ENCODE measurements at regions not wholly inside any gene's neighbourhood (a gene's known extent, or its start where the extent isn't known, plus 50 kb on each side); places are given as distances from the start of the nearest gene placed in this dataset.

GRCh38 chr1:208366559-208366958, 122.4 kb upstream of the PLXNA2 start:
- H4K20me1 ChIP-seq (ENCODE audit: low read depth, low read length) = no peaks in the 10 kb centered on the region
- H3K4me2 ChIP-seq (ENCODE audit: low read depth, low read length, poor library complexity, severe bottlenecking) = no peak overlapping the region
- no peak overlapping the region for H3K4me3 ChIP-seq (ENCODE audit: insufficient read depth, low read length, poor library complexity, severe bottlenecking)
- TF ChIP-seq EZH2phosphoT487 (conservative IDR thresholded peaks at IDR 0.05; ENCODE audit: low read length) (no peak), CTCF (IDR thresholded peaks at IDR 0.05; ENCODE audit: insufficient read depth, low read length, poor library complexity, severe bottlenecking) (no peak)
- no peak overlapping the region for H2AFZ ChIP-seq (ENCODE audit: low read depth, low read length, severe bottlenecking)
- no peaks in the 10 kb centered on the region for H3K36me3 ChIP-seq (ENCODE audit: low read length)
- H3K27ac ChIP-seq (ENCODE audit: low read depth, low read length) = no peak overlapping the region
- H3K9ac ChIP-seq (ENCODE audit: low read length) = no peak overlapping the region
- H3K9me3 ChIP-seq (ENCODE audit: insufficient read depth, low read length) = no peaks in the 10 kb centered on the region
- no peaks in the 10 kb centered on the region for H3F3A ChIP-seq (ENCODE audit: insufficient read depth)
- H3K9me2 ChIP-seq (replicated peaks; ENCODE audit: insufficient read depth, low read length) = no peaks in the 10 kb centered on the region
- H3K27me3 ChIP-seq (ENCODE audit: low read length) = no peaks in the 10 kb centered on the region
- no peaks in the 10 kb centered on the region for H3K79me2 ChIP-seq (ENCODE audit: insufficient read depth, low read length)

GRCh38 chr1:208369045-208369444, 124.9 kb upstream of the PLXNA2 start:
- Histone ChIP-seq H3K79me2 (ENCODE audit: insufficient read depth, low read length) (no peaks in the 10 kb centered on the region), H3K9ac (ENCODE audit: low read length) (no peak overlapping the region), H3K36me3 (ENCODE audit: low read length) (no peaks in the 10 kb centered on the region), H4K20me1 (ENCODE audit: low read depth, low read length) (no peaks in the 10 kb centered on the region), H3K4me3 (ENCODE audit: insufficient read depth, low read length, poor library complexity, severe bottlenecking) (no peak overlapping the region), H3K27me3 (ENCODE audit: low read length) (no peaks in the 10 kb centered on the region), H3K27ac (ENCODE audit: low read depth, low read length) (no peak overlapping the region), H3K4me2 (ENCODE audit: low read depth, low read length, poor library complexity, severe bottlenecking) (no peak overlapping the region), H3K9me3 (ENCODE audit: insufficient read depth, low read length) (no peaks in the 10 kb centered on the region), H3K9me2 (replicated peaks; ENCODE audit: insufficient read depth, low read length) (no peaks in the 10 kb centered on the region), H2AFZ (ENCODE audit: low read depth, low read length, severe bottlenecking) (no peak overlapping the region), H3F3A (ENCODE audit: insufficient read depth) (no peaks in the 10 kb centered on the region)
- TF ChIP-seq CTCF (IDR thresholded peaks at IDR 0.05; ENCODE audit: insufficient read depth, low read length, poor library complexity, severe bottlenecking) = no peak
- TF ChIP-seq EZH2phosphoT487 (conservative IDR thresholded peaks at IDR 0.05; ENCODE audit: low read length) = no peak

GRCh38 chr1:208369658-208370057, 125.5 kb upstream of the PLXNA2 start:
- H3K27me3 ChIP-seq (ENCODE audit: low read length) = no peaks in the 10 kb centered on the region
- H2AFZ ChIP-seq (ENCODE audit: low read depth, low read length, severe bottlenecking) = no peak overlapping the region
- no peak overlapping the region for H3K27ac ChIP-seq (ENCODE audit: low read depth, low read length)
- H3K4me2 ChIP-seq (ENCODE audit: low read depth, low read length, poor library complexity, severe bottlenecking) = no peak overlapping the region
- no peak overlapping the region for H3K4me3 ChIP-seq (ENCODE audit: insufficient read depth, low read length, poor library complexity, severe bottlenecking)
- no peak overlapping the region for H3K9ac ChIP-seq (ENCODE audit: low read length)
- H3K9me2 ChIP-seq (replicated peaks; ENCODE audit: insufficient read depth, low read length) = no peaks in the 10 kb centered on the region
- no peaks in the 10 kb centered on the region for H3K79me2 ChIP-seq (ENCODE audit: insufficient read depth, low read length)
- H3K36me3 ChIP-seq (ENCODE audit: low read length) = no peaks in the 10 kb centered on the region
- no peaks in the 10 kb centered on the region for H3F3A ChIP-seq (ENCODE audit: insufficient read depth)
- no peaks in the 10 kb centered on the region for H3K9me3 ChIP-seq (ENCODE audit: insufficient read depth, low read length)
- no peaks in the 10 kb centered on the region for H4K20me1 ChIP-seq (ENCODE audit: low read depth, low read length)
- TF ChIP-seq CTCF (IDR thresholded peaks at IDR 0.05; ENCODE audit: insufficient read depth, low read length, poor library complexity, severe bottlenecking) = no peak
- TF ChIP-seq EZH2phosphoT487 (conservative IDR thresholded peaks at IDR 0.05; ENCODE audit: low read length) = no peak

All from SU-DHL-6 (cell line).